Islet of Langerhans (tissue), 1 donor: ENCODE measurements at regions not wholly inside any gene's neighbourhood (a gene's known extent, or its start where the extent isn't known, plus 50 kb on each side); places are given as distances from the start of the nearest gene placed in this dataset.
A peak's percentile ranks its signal among the peaks of the same experiment; 100 is the strongest.

ENCODE experiments used
- FAIRE-seq: peaks from one replicate; lab custom pipeline; 2011; peaks lifted over from hg19 to GRCh38; lab: Jason Lieb, UNC

DNA sequence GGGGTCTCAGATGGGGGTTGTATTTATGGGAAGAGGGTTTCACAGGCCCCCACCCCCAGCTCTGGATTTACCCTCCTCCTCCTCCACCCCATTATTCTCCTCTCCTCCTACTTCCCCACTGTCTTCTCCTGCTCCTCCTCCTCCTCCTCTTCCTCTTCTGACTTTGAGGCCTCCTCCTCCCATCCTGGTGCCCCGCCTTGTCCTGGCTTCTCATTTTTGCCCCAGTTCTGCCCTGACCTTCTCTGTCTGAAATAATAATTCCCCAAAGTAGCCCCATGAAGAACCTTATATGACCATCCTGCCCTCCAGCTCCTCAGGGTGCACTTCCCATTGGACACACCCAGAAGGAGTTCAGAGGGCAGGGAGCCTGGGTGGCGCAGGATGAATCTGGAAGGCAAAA, 351.4 kb upstream of the GATB start:
- FAIRE-seq: no peak

GRCh38 chr4:152110780-152111179, 350.0 kb upstream of the GATB start:
- no peak for FAIRE-seq

GRCh38 chr4:152109531-152110509, 349.0 kb upstream of the GATB start:
- no peak for FAIRE-seq

GRCh38 chr4:152107736-152108500, 347.1 kb upstream of the GATB start:
- FAIRE-seq: no peak

- FAIRE-seq: no peak
Measured at GRCh38 chr4:152106781-152107321, 346.0 kb upstream of the GATB start.

DNA sequence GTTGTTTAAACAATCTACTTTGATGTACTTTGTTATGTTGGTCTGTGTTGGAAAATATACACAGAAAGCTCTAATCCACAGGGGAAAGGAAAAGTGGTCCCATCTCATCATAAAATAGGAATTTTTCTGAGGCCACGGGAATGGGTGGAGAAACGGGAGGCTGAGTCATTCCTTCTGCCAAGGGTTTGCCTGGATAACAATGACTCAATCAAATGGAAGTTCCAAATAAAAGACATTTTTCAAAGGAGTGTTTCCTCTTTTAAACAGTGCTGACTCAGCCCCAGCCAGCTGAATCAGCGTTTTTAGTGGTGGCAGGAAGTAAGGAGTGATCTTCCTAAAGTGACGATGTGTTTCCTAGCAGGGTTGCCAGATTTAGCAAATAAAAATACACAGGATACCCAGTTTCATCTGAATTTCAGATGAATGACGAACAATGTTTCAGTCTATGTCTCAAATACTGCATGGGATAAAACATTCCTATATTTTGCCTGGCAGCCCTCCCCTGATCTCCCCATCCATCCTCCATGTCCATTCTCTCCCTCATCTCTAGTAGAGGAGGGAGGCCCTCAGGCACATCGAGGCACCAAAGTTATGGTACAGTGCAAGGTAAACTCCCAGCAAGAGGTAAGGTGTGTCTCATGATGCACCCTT, 345.4 kb upstream of the GATB start:
- peak; percentile 86 for FAIRE-seq

GRCh38 chr4:152104901-152105357, 344.1 kb upstream of the GATB start:
- no peak for FAIRE-seq

DNA sequence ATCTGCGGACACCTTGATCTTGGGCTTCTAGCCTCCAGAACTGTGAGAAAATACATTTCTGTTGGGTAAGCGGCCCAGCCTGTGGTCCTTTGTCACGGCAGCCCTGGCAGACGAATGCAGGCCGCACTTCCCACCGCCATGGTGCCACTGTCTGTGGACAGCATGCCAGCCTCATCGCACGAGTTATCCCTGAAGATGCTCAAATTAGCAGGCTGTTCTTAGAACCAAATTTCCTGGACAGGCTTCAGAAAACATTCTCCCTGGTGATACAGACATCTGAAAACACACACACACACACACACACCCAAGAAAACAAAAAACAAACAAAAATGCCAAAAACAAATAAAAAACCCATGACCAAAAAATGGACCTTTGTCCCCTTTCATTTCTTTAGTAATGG, 343.5 kb upstream of the GATB start:
- FAIRE-seq: no peak

DNA sequence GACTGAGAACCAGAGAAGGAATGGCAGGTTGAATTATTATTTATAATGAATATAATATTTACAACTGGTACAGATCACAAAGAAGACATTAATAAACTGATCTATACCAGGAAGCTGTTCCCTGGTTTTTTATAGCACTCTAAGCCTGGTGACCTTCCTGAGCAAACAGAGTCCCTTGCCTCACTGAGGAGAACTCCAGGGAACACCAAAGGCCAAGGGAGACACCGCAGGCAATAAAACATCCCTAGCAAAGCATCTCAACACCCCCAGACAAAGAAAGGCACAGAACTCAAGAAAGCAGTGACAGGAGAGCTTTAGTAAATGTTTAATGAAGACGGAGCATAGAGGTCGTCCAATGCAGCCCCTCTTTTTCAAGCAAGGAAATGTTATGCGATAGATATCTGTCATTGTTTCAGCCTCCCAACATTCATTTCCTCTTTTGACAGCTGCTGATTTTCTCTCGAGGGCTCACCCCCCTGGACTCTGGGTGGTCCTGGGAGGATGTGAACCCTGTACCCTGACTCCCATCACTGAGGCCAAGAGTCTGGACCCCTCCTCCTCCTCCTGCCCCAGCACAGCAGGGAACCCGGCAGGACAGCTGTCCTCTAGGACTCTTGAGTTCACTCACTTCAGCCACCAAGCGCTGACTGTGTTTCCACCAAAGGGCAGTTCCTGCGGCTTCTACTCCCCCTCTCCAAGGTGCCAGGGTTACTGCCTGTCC, 342.5 kb upstream of the GATB start:
- FAIRE-seq: no peak

DNA sequence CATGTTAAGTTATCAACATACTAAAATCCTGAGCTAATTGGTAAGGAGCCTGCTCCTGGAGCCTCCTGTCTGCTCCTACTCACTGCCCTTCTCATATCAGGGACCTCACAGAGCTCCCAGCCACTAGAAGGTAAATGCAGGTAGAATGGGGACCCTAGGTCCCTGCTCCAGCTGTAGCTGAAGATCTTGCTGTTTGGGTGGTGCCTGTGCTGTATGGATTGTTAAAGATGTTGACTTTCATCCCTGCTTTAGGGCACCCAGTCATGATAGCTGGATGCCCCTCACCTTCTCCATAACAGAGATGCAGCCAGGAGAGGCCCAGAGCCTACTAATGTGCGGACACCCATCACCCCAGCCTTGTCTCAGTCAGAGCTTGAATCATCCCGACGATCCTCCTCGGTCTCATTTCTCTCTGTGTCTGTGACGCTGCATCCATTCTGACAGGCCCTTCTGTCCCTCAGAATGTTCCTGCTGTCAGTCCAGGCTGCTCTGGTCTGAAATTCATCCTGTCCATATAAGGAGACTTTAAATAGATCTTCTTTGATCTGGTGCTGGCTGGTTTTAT, 341.7 kb upstream of the GATB start:
- FAIRE-seq: no peak

GRCh38 chr4:152101556-152102435, 341.0 kb upstream of the GATB start:
- no peak for FAIRE-seq

GRCh38 chr4:152100379-152101201, 339.8 kb upstream of the GATB start:
- FAIRE-seq: no peak

DNA sequence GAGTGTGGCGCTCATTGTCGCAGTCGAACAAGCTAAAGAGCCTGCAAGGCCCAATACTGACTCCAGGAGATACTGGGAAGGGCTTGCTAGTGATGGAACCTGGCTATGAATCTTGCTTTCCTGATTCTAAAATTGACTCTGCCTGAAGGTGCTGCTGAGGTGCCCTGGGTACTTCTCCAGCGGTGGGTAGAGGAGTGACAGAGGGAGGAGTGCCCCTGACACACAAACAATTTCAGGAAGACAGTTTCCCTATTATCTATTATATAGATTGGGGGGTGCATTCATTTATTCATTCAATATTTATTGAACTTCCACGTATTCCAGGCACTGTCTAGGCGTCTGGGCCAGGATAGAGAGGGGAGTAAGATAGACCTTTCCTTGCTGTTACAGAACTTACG, 339.2 kb upstream of the GATB start:
- no peak for FAIRE-seq

- FAIRE-seq: no peak
Measured at GRCh38 chr4:152099555-152099954, 338.7 kb upstream of the GATB start.

GRCh38 chr4:152099061-152099425, 338.2 kb upstream of the GATB start:
- FAIRE-seq: no peak

DNA sequence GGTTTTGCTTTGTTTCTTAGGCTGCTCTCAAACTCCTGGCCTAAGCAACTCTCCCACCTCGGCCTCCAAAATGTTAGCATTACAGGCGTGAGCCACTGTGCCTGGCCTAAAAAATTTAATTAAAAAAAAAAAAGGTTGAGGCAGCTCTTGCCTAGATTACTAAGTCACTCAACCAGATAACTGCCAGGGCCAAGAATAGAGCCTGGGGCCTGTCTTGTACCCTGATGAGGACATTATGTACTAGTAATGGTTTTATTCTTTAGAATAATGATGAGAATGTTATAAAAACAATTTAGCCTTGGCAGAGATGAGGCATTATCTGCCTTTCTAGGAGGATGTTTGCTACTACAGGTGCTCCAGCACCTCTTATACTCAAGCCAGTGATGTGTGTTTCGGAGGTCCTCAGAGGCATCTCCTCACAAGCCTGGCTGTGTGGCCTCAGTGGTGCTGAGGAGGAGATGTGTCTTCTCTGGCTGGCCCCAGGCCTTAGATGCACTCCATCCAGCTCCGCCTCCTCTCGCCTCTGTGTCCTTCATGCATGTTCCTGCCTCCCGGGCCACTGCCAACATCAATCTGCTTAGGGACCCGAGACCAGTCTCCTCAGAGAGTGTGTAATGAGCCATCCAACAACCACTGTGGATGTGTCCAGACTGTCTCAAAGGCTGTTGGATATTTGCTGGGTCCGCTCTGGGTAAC, 337.7 kb upstream of the GATB start:
- FAIRE-seq: no peak

GRCh38 chr4:152097371-152097770, 336.6 kb upstream of the GATB start:
- no peak for FAIRE-seq

- no peak for FAIRE-seq
Measured at GRCh38 chr4:152095701-152096070, 334.9 kb upstream of the GATB start.
